C4-2B (cell line): ENCODE measurements at regions not wholly inside any gene's neighbourhood (a gene's known extent, or its start where the extent isn't known, plus 50 kb on each side); places are given as distances from the start of the nearest gene placed in this dataset.

ENCODE experiments used
- ZFX ChIP-seq: fragments of 450-650 bp; IDR thresholded peaks from 2 replicates; pipeline ENCODE4 v1.6.1; 2017
- TF ChIP-seq, protein P1 (sequence below): fragments of 450-650 bp; conservative IDR thresholded peaks from 2 replicates; pipeline ENCODE4 v1.5.1; 2017; ENCODE audit warnings: mild to moderate bottlenecking

GRCh38 chr7:20541608-20542349 lies 73.7 kb upstream of the ABCB5 start:
- TF ChIP-seq, protein P1, sequence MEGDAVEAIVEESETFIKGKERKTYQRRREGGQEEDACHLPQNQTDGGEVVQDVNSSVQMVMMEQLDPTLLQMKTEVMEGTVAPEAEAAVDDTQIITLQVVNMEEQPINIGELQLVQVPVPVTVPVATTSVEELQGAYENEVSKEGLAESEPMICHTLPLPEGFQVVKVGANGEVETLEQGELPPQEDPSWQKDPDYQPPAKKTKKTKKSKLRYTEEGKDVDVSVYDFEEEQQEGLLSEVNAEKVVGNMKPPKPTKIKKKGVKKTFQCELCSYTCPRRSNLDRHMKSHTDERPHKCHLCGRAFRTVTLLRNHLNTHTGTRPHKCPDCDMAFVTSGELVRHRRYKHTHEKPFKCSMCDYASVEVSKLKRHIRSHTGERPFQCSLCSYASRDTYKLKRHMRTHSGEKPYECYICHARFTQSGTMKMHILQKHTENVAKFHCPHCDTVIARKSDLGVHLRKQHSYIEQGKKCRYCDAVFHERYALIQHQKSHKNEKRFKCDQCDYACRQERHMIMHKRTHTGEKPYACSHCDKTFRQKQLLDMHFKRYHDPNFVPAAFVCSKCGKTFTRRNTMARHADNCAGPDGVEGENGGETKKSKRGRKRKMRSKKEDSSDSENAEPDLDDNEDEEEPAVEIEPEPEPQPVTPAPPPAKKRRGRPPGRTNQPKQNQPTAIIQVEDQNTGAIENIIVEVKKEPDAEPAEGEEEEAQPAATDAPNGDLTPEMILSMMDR = no peak
- TF ChIP-seq ZFX = no peak
